ENCODE measurements at regions not wholly inside any gene's neighbourhood (a gene's known extent, or its start where the extent isn't known, plus 50 kb on each side); places are given as distances from the start of the nearest gene placed in this dataset.

DNA sequence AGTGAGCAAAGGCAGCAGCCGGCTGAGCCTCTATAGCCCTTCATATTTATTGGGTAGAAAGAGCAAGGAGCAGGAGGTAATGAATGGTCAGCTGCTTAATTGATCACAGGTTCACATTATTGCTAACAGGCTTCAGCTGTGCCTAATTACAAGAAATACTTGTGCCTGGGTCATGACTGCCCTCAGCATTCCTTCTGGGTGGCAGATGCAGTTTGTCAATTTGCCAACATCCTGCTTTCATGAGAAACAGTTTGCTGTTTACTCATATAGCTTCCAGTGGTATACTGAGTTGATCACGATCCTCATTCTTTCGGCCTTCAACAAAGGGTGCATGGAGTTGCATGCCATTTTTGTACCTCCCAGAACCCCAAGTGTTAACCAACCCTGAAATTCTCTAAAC is 81.0 kb upstream of the PLEKHG7 start:
- peaks cover 6% of the 10 kb centered on the region for H3K9me3 Mint-ChIP-seq
- H3K36me3 Mint-ChIP-seq (ENCODE audit: low read depth) = peaks cover 7% of the 10 kb centered on the region
- no peak for TF ChIP-seq CTCF (IDR thresholded peaks at IDR 0.05)
- no peaks in the 10 kb centered on the region; the same call in 1 of the 2 replicates for H3K27me3 Mint-ChIP-seq (ENCODE audit: insufficient read depth)
- H3K27ac Mint-ChIP-seq = peak overlapping the region; percentile 77
- peaks cover 74% of the 10 kb centered on the region for H3K4me1 Mint-ChIP-seq (ENCODE audit: low read depth)
- peak overlapping the region; percentile 26 for H3K4me3 Mint-ChIP-seq
- DNase-seq = peak; percentile 76

- Mint-ChIP-seq H3K27me3 (ENCODE audit: insufficient read depth) (no peaks in the 10 kb centered on the region; the same call in 1 of the 2 replicates), H3K36me3 (ENCODE audit: low read depth) (peaks cover 7% of the 10 kb centered on the region), H3K4me1 (ENCODE audit: low read depth) (peaks cover 69% of the 10 kb centered on the region), H3K9me3 (peaks cover 6% of the 10 kb centered on the region), H3K4me3 (no peak overlapping the region; the same call in 1 of the 2 replicates), H3K27ac (peak overlapping the region; percentile 42)
- DNase-seq = no peak
- no peak for TF ChIP-seq CTCF (IDR thresholded peaks at IDR 0.05)
Measured at GRCh38 chr12:92621312-92621711, 81.5 kb upstream of the PLEKHG7 start.

GRCh38 chr12:92619730-92620684 is 82.8 kb upstream of the PLEKHG7 start:
- no peak for TF ChIP-seq CTCF (IDR thresholded peaks at IDR 0.05)
- no peak overlapping the region for H3K4me3 Mint-ChIP-seq
- no peaks in the 10 kb centered on the region; the same call in 1 of the 2 replicates for H3K27me3 Mint-ChIP-seq (ENCODE audit: insufficient read depth)
- DNase-seq = peak; percentile 2
- H3K9me3 Mint-ChIP-seq = peaks cover 6% of the 10 kb centered on the region
- H3K36me3 Mint-ChIP-seq (ENCODE audit: low read depth) = peaks cover 7% of the 10 kb centered on the region
- H3K27ac Mint-ChIP-seq = peak overlapping the region; percentile 39
- peaks cover 57% of the 10 kb centered on the region for H3K4me1 Mint-ChIP-seq (ENCODE audit: low read depth)

- H3K4me3 Mint-ChIP-seq = no peak overlapping the region
Measured at GRCh38 chr12:92619026-92619425, 83.8 kb upstream of the PLEKHG7 start.

GRCh38 chr12:92615703-92616102 is 87.1 kb upstream of the PLEKHG7 start:
- peaks cover 2% of the 10 kb centered on the region for H3K27me3 Mint-ChIP-seq (ENCODE audit: insufficient read depth)
- peaks cover 17% of the 10 kb centered on the region for H3K4me1 Mint-ChIP-seq (ENCODE audit: low read depth)
- no peak overlapping the region for H3K4me3 Mint-ChIP-seq
- no peaks in the 10 kb centered on the region for H3K36me3 Mint-ChIP-seq (ENCODE audit: low read depth)
- no peak overlapping the region for H3K27ac Mint-ChIP-seq
- H3K9me3 Mint-ChIP-seq = no peaks in the 10 kb centered on the region; the same call in 1 of the 2 replicates
- no peak for DNase-seq
- no peak for TF ChIP-seq CTCF (IDR thresholded peaks at IDR 0.05)

More at GRCh38 chr12:92619026-92619425, 83.8 kb upstream of the PLEKHG7 start:
- no peak for TF ChIP-seq CTCF (IDR thresholded peaks at IDR 0.05)
- Mint-ChIP-seq H3K27ac (no peak overlapping the region), H3K36me3 (ENCODE audit: low read depth) (peaks cover 7% of the 10 kb centered on the region), H3K9me3 (peaks cover 6% of the 10 kb centered on the region), H3K27me3 (ENCODE audit: insufficient read depth) (no peaks in the 10 kb centered on the region; the same call in 1 of the 2 replicates), H3K4me1 (ENCODE audit: low read depth) (peaks cover 47% of the 10 kb centered on the region)
- no peak for DNase-seq

Data from HFFc6 (cell line).